ENCODE measurements at regions not wholly inside any gene's neighbourhood (a gene's known extent, or its start where the extent isn't known, plus 50 kb on each side); places are given as distances from the start of the nearest gene placed in this dataset.

- Mint-ChIP-seq H3K4me1 (ENCODE audit: low read depth) (no peaks in the 10 kb centered on the region), H3K4me3 (no peak overlapping the region), H3K36me3 (no peaks in the 10 kb centered on the region), H3K9me3 (no peaks in the 10 kb centered on the region), H3K27me3 (no peaks in the 10 kb centered on the region), H3K27ac (no peak overlapping the region)
- ChIA-PET CTCF (no interaction called here), POLR2A (no interaction called here)
- no peak for DNase-seq
- intact Hi-C loops (cut with micrococcal nuclease), result no loop called here
Observed at GRCh38 chr21:16608209-16608830, 878.5 kb downstream of the USP25 start.

- H3K27me3 Mint-ChIP-seq, result no peaks in the 10 kb centered on the region
- no peaks in the 10 kb centered on the region for H3K4me1 Mint-ChIP-seq (ENCODE audit: low read depth)
- intact Hi-C loops (cut with micrococcal nuclease), result no loop called here
- no peak overlapping the region for H3K27ac Mint-ChIP-seq
- H3K4me3 Mint-ChIP-seq, result no peak overlapping the region
- ChIA-PET CTCF (no interaction called here), POLR2A (no interaction called here)
- H3K9me3 Mint-ChIP-seq, result peaks cover 14% of the 10 kb centered on the region
- H3K36me3 Mint-ChIP-seq, result no peaks in the 10 kb centered on the region
- no peak for DNase-seq
Observed at GRCh38 chr21:16619281-16619680, 889.5 kb downstream of the USP25 start.

DNA sequence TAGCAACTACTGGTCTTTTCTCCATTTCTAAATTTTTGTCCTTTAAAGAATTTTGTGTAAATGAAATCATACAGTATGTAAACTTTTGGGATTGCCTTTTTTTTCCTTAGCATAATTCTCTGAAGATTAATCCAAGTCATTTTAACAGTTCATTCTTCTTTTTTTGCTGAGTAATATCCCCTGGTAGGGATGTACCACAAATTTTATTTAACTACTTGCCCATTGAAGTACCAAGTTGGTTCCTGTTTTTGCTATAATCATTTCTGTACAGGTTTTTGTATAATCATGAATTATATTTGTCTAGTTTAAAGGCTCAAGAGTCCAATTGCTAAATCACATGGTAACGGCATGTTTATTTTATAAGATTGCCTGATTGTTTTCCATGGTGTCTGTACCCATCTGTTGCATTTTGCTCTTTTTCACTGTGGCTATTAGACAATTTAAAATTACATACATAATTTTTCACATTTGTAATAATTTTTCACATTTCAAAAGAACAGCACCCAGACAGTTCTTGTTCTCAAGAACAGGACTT lies 891.1 kb downstream of the USP25 start:
- Mint-ChIP-seq H3K36me3 (no peaks in the 10 kb centered on the region), H3K27me3 (no peaks in the 10 kb centered on the region), H3K27ac (no peak overlapping the region), H3K9me3 (peaks cover 14% of the 10 kb centered on the region), H3K4me1 (ENCODE audit: low read depth) (no peaks in the 10 kb centered on the region), H3K4me3 (no peak overlapping the region)
- CTCF ChIA-PET, result no interaction called here
- intact Hi-C loops (cut with micrococcal nuclease), result no loop called here
- POLR2A ChIA-PET, result no interaction called here
- no peak for DNase-seq

DNA sequence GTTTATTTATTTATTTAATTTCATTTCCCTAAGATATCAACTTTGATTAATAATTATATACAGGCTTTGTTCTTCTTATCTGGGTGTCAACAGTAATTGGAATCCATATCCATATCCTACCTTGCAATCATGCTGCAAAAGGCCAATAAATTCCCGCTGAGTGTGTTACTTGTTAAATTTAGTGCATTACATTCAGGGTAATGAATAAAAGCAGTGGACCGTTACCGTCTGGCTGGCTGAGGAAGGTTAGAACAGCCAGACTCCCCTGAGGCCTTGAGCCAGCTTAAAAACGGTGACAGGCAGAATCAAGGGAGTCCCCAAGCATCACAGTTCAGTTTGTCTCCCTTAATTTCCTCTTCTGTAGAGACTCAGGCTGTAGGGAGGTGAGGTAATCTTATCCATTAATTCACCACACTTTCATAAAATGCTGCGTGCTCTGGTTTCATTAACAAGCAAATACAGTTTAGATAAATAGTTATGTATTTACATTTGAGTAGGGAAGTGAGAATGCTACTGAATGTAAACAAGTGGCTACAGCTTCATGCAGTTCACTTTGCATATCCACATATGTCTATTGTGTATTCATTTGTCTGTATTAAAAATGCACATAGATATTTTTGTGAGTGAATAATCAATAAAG lies 888.2 kb upstream of the CXADR start:
- POLR2A ChIA-PET, result no interaction called here
- Mint-ChIP-seq H3K36me3 (no peaks in the 10 kb centered on the region), H3K4me3 (no peak overlapping the region), H3K9me3 (peaks cover 5% of the 10 kb centered on the region), H3K27me3 (no peaks in the 10 kb centered on the region), H3K4me1 (ENCODE audit: low read depth) (no peaks in the 10 kb centered on the region), H3K27ac (no peak overlapping the region)
- CTCF ChIA-PET, result no interaction called here
- intact Hi-C loops (cut with micrococcal nuclease), result no loop called here
- DNase-seq, result no peak

DNA sequence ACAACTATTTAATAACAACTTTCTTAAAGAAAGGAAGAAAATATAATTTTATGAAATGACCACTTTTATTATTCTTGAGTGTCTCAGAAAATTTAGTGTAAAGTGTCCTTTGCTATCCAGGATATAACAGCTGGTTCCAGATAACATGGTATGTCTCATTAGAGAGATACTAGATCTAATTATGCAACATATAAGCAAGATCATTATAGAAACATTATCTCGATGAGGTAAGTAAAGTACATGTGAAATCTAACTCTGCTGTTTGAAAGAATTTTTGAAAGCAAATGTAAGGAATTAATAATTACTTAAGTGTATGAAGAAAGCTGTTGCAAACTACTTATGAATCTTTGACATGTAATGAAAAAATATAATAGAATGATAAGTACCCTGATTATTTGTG lies 887.4 kb upstream of the CXADR start:
- Mint-ChIP-seq H3K9me3 (peaks cover 4% of the 10 kb centered on the region), H3K36me3 (no peaks in the 10 kb centered on the region), H3K27me3 (no peaks in the 10 kb centered on the region), H3K4me3 (no peak overlapping the region), H3K27ac (no peak overlapping the region), H3K4me1 (ENCODE audit: low read depth) (no peaks in the 10 kb centered on the region)
- intact Hi-C loops (cut with micrococcal nuclease), result no loop called here
- DNase-seq, result no peak
- CTCF ChIA-PET, result no interaction called here
- POLR2A ChIA-PET, result no interaction called here

DNA sequence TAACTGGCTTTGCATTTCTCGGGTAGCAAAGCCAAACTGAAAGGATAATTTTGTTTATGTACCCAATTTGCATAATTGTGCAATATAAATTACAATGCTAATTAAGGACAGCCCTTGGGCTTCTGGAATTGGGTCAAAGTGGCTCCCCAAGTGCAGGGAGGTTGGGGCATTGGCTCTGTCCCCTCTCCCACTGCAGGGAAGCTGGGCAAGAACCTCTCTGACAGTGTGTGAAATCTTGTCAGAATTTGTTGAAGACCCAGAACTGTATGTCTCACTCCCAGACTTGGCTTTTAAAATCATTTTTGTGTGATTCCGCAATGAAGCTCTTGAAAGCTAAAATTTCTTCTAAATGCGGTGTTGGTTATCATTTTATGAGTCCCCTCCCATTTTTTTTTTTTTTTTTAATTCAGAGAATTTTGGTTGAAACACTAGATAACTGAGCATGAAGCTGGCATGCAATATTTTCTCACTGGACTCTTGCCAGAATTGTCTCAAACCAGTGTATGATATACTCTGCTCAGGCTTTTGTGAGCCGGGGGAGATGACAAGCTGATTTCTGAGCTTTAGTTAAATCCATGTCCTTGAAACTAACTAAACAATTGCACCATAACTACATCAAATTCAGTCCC lies 878.9 kb upstream of the CXADR start:
- H3K9me3 Mint-ChIP-seq, result no peaks in the 10 kb centered on the region
- H3K27me3 Mint-ChIP-seq, result no peaks in the 10 kb centered on the region
- no peak overlapping the region for H3K27ac Mint-ChIP-seq
- no peak for DNase-seq
- H3K4me3 Mint-ChIP-seq, result no peak overlapping the region
- H3K36me3 Mint-ChIP-seq, result no peaks in the 10 kb centered on the region
- POLR2A ChIA-PET, result no interaction called here
- no peaks in the 10 kb centered on the region for H3K4me1 Mint-ChIP-seq (ENCODE audit: low read depth)
- intact Hi-C loops (cut with micrococcal nuclease), result no loop called here
- CTCF ChIA-PET, result no interaction called here

DNA sequence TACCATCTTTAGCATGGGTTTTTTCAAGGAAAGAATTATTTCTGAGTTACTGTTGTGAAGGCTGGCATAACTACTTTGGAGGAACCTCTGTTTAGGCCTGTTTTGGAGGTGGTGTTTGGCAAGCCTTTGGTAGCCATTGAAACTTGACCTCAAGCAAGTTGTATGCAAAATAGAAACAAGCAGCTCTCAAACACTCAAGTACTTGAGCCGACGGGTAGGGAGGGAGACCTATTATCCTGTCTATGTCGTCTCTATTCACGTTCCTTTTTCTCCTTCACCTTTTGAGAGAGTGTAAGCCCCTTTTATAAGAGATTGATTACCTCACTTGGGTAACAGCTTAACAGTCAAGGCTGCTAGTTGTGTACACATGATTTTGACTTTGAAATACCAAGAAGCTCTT lies 878.3 kb upstream of the CXADR start:
- Mint-ChIP-seq H3K9me3 (no peaks in the 10 kb centered on the region), H3K27me3 (no peaks in the 10 kb centered on the region), H3K36me3 (no peaks in the 10 kb centered on the region), H3K27ac (no peak overlapping the region), H3K4me3 (no peak overlapping the region), H3K4me1 (ENCODE audit: low read depth) (no peaks in the 10 kb centered on the region)
- intact Hi-C loops (cut with micrococcal nuclease), result no loop called here
- no peak for DNase-seq
- ChIA-PET CTCF (no interaction called here), POLR2A (no interaction called here)

DNA sequence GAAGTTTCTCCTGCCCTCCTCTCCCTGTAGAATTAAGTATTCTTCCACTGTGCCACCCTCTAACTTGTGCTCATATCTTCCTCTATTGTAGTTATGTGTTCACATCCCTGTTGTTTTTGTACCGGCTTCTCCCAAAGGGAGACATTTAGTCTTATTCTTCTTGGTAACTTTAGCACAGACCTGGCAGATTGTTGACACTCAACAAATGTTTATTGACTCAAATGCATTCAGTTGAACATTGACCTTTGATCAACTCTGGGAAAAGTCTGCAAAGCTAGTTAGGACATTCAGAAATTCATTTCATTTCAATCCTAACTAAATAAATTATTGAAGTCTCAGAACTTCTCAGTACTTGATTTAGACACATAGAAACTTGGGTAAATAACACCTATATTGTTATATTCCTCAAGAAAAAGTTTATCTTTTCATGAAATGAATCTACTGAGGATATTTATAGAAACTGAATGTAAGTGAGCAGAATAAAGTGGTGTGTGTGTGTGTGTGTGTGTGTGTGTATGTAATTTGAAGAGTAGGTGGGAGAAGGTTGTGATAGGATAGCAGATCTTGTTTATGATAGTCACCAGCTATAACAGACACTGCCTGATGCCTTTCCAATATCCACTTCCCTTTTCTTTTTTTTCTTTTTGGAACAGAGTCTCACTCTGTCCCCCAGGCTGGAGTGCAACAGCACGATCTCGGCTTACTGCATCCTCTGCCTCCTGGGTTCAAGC lies 872.4 kb upstream of the CXADR start:
- POLR2A ChIA-PET, result no interaction called here
- H3K4me1 Mint-ChIP-seq (ENCODE audit: low read depth), result no peaks in the 10 kb centered on the region
- H3K27me3 Mint-ChIP-seq, result no peaks in the 10 kb centered on the region
- H3K36me3 Mint-ChIP-seq, result no peaks in the 10 kb centered on the region
- H3K27ac Mint-ChIP-seq, result no peak overlapping the region
- intact Hi-C loops (cut with micrococcal nuclease), result no loop called here
- CTCF ChIA-PET, result no interaction called here
- no peak overlapping the region for H3K4me3 Mint-ChIP-seq
- DNase-seq, result no peak
- H3K9me3 Mint-ChIP-seq, result peaks cover 2% of the 10 kb centered on the region

DNA sequence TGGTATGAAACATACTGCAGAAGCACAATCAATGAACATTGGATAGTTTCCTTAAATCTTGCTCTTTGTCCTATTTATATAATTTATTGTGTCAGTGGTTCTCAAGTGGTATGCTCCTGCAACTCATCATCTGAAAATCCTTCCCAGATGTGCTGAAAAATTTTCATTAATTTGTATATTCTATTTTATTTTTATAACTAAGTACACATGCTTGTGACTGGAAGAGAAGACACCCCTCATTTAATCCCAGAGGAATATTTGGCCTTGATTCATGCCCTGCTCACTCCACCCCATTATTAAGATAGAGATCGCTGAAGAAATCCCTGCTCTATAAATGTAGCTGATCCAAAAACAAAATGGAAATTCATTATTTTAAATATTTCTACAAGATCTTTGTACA lies 870.5 kb upstream of the CXADR start:
- ChIA-PET POLR2A (no interaction called here), CTCF (no interaction called here)
- peaks cover 2% of the 10 kb centered on the region for H3K9me3 Mint-ChIP-seq
- no peaks in the 10 kb centered on the region for H3K4me1 Mint-ChIP-seq (ENCODE audit: low read depth)
- H3K27ac Mint-ChIP-seq, result no peak overlapping the region
- H3K4me3 Mint-ChIP-seq, result no peak overlapping the region
- intact Hi-C loops (cut with micrococcal nuclease), result no loop called here
- no peaks in the 10 kb centered on the region for H3K27me3 Mint-ChIP-seq
- no peak for DNase-seq
- no peaks in the 10 kb centered on the region for H3K36me3 Mint-ChIP-seq

- DNase-seq, result no peak
- Mint-ChIP-seq H3K36me3 (no peaks in the 10 kb centered on the region), H3K27ac (no peak overlapping the region), H3K9me3 (peaks cover 2% of the 10 kb centered on the region), H3K4me1 (ENCODE audit: low read depth) (no peaks in the 10 kb centered on the region), H3K27me3 (no peaks in the 10 kb centered on the region), H3K4me3 (no peak overlapping the region)
- CTCF ChIA-PET, result no interaction called here
- POLR2A ChIA-PET, result no interaction called here
- intact Hi-C loops (cut with micrococcal nuclease), result no loop called here
Observed at GRCh38 chr21:16644685-16645084, 868.2 kb upstream of the CXADR start.

DNA sequence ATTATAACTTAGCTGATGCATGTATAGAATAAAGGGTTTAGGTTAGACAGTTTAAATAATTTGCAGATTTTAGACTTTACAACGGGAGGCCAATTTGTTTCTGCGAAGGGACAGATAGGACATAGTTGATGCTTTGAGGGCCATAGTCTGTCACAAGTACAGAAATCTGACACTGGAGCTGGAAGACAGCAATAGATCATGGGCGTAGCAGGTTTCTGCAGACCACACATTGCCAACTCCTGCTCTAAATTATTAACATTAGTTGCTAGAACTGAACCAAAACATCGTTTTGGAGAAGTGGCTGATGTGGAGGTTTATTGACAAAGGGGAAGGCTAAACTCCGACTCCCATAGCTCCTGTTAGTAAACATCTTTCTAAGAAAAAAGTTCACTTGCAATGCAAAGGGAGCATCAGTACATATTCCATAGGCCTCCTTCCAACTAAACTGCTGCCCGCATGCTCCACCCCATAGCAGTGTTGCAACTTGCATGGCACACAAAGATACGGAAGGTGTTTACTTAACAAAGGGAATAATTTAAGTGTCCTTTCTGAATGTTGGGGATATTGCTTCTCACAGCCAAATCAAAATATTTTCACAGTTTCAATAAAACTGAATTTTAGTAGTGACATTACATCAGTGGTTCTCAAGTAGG lies 862.0 kb upstream of the CXADR start:
- Mint-ChIP-seq H3K9me3 (peaks cover 10% of the 10 kb centered on the region), H3K4me3 (no peak overlapping the region), H3K27me3 (no peaks in the 10 kb centered on the region), H3K27ac (no peak overlapping the region), H3K4me1 (ENCODE audit: low read depth) (no peaks in the 10 kb centered on the region), H3K36me3 (no peaks in the 10 kb centered on the region)
- no peak for DNase-seq
- POLR2A ChIA-PET, result no interaction called here
- CTCF ChIA-PET, result no interaction called here
- intact Hi-C loops (cut with micrococcal nuclease), result no loop called here

DNA sequence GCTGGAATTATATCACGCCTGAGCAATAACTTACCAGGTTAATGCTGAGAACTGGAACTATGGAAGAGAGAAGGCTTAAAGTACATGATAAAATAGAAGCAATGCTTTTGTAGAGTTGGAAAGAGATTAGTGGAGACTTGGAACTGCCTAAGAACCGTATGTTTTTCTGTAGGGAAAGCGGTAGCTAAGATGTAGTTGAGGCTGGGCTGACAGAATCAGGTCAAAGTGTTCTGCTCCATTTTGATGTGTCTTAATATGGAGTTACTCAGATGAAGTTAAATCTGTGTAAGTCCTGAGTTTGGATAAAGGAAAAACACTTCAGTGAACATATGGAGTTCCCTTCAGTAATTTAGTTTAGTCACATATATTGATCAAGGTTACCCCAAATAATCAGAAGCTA lies 860.9 kb upstream of the CXADR start:
- intact Hi-C loops (cut with micrococcal nuclease), result no loop called here
- Mint-ChIP-seq H3K9me3 (peaks cover 10% of the 10 kb centered on the region), H3K4me3 (no peak overlapping the region), H3K36me3 (no peaks in the 10 kb centered on the region), H3K27me3 (no peaks in the 10 kb centered on the region), H3K4me1 (ENCODE audit: low read depth) (no peaks in the 10 kb centered on the region), H3K27ac (no peak overlapping the region)
- CTCF ChIA-PET, result no interaction called here
- POLR2A ChIA-PET, result no interaction called here
- DNase-seq, result no peak

Measured in activated CD4-positive, alpha-beta memory T cell treated with anti-CD3 and anti-CD28 coated beads for 36 hours (primary cell).